Hepatocyte (in vitro differentiated cells): ENCODE measurements at regions not wholly inside any gene's neighbourhood (a gene's known extent, or its start where the extent isn't known, plus 50 kb on each side); places are given as distances from the start of the nearest gene placed in this dataset.

Experiments used
- CTCF ChIP-seq: fragments of 200-600 bp; sonication (generic); IDR thresholded peaks from 2 replicates; pipeline ENCODE4 v1.5.1; 2016; ENCODE audit warnings: antibody characterized with exemption, mild to moderate bottlenecking; ENCODE audit not compliant: poor library complexity
- EZH2 ChIP-seq: fragments of 200-600 bp; sonication (generic); IDR thresholded peaks from 2 replicates; pipeline ENCODE4 v1.6.1; 2016; ENCODE audit warnings: antibody characterized with exemption, mild to moderate bottlenecking, borderline replicate concordance

- TF ChIP-seq CTCF (no peak), EZH2 (no peak)
Observed at GRCh38 chr4:112942997-112943396, 106.5 kb upstream of the ANK2 start.
